ES-I3 (cell line): ENCODE measurements at regions not wholly inside any gene's neighbourhood (a gene's known extent, or its start where the extent isn't known, plus 50 kb on each side); places are given as distances from the start of the nearest gene placed in this dataset.
"Not testable (repeated sequence)": the region's sequence is repeated elsewhere in the genome, so short reads cannot be mapped to it uniquely, and the experiment has no call there.

Source experiments
- H3K36me3 ChIP-seq: 2 replicates; pipeline ENCODE4 v1.6.1; 2013; ENCODE audit warnings: mild to moderate bottlenecking, low read length, control low read depth, moderate library complexity; ENCODE audit not compliant: insufficient read depth
- H3K4me1 ChIP-seq: 2 replicates; pipeline ENCODE4 v1.6.1; 2013; ENCODE audit warnings: mild to moderate bottlenecking, control low read depth, low read length; ENCODE audit not compliant: insufficient read depth
- H3K9ac ChIP-seq: 2 replicates; pipeline ENCODE4 v1.6.1; 2013; ENCODE audit warnings: low read depth, mild to moderate bottlenecking, low read length, moderate library complexity
- H3K9me3 ChIP-seq: 2 replicates; pipeline ENCODE4 v1.6.1; 2013; ENCODE audit warnings: mild to moderate bottlenecking, low read length, moderate library complexity; ENCODE audit not compliant: control insufficient read depth, insufficient read depth

DNA sequence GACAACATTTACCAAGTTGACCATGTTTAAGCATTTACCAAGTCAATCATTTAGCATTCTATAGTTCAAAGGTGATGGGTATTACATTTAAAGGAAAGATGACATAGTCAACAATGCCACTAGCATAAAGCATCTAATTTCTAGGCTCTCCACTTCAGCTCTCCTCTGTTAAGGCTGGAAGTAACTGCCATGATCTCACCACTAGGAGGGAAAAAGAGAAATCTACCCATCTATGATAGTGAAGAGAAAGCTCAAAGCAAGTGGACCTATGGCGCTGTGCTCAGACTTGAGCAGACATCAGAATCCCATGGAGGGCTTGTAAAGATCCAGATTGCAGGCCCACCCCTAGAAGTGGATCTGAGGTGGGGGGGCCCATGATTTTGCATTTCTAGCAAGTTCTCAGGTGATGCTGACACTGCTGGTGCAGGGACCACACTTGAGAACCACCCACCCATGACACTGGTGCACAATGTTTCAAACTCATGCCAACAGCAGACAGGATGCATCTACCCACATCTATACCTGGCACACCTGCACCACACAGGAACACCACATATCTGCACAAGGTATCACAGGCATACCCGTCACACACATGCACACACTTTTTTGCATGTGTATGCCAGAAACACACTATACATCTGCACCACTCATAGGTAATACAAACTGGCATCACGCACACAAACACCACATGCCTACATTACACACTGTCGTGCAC is 392.9 kb upstream of the RUNX1 start:
- H3K9me3 ChIP-seq: no peaks in the 10 kb centered on the region
- H3K4me1 ChIP-seq: no peaks in the 10 kb centered on the region
- no peak overlapping the region for H3K9ac ChIP-seq
- no peaks in the 10 kb centered on the region for H3K36me3 ChIP-seq

DNA sequence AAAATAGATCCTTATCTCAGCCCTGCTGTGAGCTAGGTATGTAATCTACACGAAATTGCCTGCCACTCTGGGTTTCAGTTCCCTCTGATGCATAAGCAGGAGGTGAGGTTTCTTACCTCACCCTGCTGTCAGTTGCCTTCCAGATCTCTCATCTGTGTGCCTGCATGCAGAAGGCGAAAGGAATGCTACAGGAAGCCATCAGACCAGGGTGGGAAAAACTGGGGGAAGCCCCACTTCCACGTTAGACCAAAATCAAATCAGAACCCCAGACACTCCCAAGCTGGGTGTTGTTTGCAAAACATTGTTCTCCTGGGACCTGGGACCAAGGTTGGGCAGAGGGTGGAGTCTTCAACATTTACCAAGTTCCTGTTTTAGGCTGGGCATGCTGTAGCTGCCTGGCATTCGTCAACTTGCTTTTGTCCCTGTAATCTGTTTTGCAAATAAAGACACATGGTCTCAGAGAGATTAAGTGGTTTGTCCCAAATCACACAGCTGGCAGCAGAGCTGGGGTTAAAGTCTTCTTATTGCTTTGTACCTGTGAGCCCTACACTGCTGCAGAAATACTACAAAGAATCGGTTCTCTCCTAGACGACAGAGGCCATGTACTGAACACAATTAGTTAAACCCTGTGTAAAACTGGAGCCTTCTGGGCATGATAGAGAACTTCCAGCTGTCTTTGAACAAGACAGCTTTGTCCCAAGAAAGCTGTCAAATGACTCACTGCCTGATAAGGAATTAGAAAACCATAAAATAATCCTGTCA is 389.7 kb upstream of the RUNX1 start:
- Histone ChIP-seq H3K36me3 (no peaks in the 10 kb centered on the region), H3K9me3 (no peaks in the 10 kb centered on the region; the same call in 1 of the 2 replicates), H3K9ac (no peak overlapping the region), H3K4me1 (no peaks in the 10 kb centered on the region)

DNA sequence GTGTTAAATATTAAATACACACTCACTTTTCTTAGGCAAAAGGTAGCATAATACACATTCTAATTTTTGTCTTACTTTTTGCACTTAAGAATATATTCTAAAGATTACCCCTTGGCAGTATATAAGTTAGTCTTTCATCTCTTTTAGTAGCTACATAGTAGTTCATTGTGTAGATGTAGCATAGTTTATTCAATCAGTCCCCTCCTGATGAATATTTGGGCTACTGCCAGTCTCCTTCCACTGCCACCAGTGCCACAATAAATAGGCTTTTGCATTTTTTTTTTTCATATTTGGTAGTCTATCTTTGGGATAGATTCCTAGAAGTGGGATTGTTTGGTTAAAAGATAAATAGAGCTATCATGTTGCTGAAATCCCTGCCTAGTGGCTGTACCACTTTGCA is 388.8 kb upstream of the RUNX1 start:
- no peaks in the 10 kb centered on the region; the same call in 1 of the 2 replicates for H3K9me3 ChIP-seq
- no peaks in the 10 kb centered on the region for H3K4me1 ChIP-seq
- H3K36me3 ChIP-seq: no peaks in the 10 kb centered on the region
- H3K9ac ChIP-seq: no peak overlapping the region

DNA sequence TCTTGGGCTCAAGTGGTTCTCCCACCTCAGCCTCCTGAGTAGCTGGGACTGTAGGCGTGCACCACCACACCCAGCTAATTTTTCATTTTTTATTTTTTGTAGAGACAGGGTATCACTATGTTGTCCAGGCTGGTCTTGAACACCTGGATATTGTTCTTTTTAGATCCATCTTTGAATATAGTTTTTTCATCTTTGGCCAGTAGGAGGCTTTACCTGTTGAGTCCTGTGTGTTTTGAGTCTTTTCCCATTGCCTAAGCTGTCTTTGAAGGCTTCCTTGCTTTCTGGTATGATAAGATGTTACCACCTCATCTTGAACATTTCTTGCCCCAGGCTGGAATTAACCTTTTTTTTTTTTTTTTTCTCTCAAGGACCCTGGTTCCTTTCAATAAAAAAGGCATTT is 387.8 kb upstream of the RUNX1 start:
- Histone ChIP-seq H3K9ac (no peak overlapping the region), H3K4me1 (no peaks in the 10 kb centered on the region), H3K36me3 (no peaks in the 10 kb centered on the region), H3K9me3 (peaks cover 4% of the 10 kb centered on the region)

DNA sequence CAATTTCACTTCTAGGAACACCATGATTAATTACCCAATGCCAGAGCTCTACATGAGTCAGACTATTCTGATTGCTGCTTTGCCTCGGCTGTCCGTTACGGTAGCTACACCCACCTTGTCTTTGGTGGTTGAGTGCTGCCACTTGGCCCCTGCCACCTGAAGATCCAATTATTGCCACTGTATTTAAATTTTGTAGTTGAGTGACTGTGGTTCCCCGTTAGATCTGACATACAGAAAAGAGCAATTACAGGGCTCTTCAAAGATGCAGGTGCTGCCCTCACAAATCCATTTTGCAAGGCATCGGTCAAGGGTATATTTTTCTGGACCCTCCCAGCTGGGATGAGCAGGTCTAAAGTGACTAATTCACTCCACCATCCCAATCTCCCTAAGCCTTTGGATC is 383.5 kb upstream of the RUNX1 start:
- not testable (repeated sequence) for H3K4me1 ChIP-seq, H3K36me3 ChIP-seq, H3K9ac ChIP-seq, H3K9me3 ChIP-seq

DNA sequence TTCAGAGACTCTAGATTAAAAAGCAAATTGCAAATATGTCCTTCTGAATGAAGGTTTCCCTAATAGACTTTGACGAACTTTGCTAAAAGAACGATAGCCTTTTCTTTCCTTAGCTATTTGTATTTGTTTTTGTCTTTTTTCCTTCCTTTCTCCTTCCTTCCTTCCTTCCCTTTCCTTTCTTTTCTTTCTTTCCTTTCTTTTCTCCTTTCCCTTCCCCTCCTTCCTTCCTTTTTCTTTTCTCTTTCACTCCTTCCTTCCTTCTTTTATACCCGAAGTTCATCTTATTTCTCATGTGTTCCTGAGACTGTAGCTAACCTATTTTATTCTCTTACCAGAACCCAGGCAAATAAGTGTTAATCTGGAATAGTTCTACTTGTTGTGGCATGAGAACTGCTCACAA is 381.2 kb upstream of the RUNX1 start:
- Histone ChIP-seq H3K9ac (no peak overlapping the region), H3K4me1 (no peaks in the 10 kb centered on the region), H3K9me3 (peaks cover 9% of the 10 kb centered on the region)

DNA sequence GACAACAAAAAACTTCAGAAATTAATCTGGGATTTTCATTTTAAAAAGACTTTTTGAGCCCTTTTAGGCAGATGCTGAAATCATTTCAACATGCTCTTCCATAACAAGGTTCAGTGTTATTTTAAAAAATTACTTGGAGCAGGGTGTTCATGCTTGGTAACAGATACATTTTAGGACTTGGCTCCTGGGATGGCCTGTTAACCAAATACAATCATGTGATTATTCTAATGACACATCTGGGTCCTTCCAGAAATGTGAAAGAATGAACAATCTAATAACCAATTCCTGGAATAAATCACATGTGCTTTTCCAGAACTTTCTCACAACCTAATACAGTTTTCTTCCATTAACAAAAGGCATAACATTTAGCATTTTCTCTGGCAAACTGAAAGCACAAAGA is 379.8 kb upstream of the RUNX1 start:
- no peaks in the 10 kb centered on the region for H3K36me3 ChIP-seq
- no peak overlapping the region for H3K9ac ChIP-seq
- H3K9me3 ChIP-seq: peaks cover 9% of the 10 kb centered on the region
- H3K4me1 ChIP-seq: no peaks in the 10 kb centered on the region

More for the DNA sequence above, 381.2 kb upstream of the RUNX1 start:
- no peaks in the 10 kb centered on the region for H3K36me3 ChIP-seq

DNA sequence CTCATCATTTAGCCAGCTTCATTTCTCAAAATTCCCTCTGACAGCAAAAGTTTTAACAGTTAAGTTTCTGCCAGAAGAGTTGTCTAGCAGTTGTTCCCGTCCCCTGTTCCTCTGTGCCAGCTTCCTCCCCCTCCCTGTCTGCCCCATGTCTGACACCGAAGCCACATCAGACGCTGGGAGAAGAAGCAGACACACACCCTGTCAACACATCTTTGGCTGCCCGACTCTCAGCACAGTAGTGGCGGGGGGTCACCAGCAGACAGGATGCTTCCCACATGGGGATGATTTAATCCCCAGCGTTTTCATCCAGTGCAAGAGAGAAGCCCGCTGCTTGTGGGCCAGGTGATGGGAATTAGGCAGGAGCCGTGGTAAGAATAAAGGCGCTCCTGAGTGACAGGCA is 379.4 kb upstream of the RUNX1 start:
- Histone ChIP-seq H3K4me1 (no peaks in the 10 kb centered on the region), H3K9ac (no peak overlapping the region), H3K36me3 (no peaks in the 10 kb centered on the region), H3K9me3 (peaks cover 9% of the 10 kb centered on the region)

DNA sequence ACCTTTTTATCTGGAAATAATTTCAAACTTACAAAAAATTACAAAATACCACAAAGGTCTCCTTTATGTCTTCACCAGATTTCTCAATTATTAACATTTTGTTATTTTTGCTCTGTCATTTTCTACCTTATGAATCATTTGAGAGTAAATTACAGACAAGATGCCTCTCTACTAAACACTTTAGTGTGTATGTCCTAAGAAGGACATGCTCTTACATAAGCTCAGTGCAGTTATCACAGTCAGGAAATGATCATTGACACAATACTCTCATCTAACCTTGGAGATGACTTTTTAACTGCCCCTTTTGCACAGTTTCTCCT is 378.9 kb upstream of the RUNX1 start:
- no peaks in the 10 kb centered on the region for H3K4me1 ChIP-seq
- no peaks in the 10 kb centered on the region for H3K36me3 ChIP-seq
- H3K9ac ChIP-seq: no peak overlapping the region
- peaks cover 11% of the 10 kb centered on the region for H3K9me3 ChIP-seq

DNA sequence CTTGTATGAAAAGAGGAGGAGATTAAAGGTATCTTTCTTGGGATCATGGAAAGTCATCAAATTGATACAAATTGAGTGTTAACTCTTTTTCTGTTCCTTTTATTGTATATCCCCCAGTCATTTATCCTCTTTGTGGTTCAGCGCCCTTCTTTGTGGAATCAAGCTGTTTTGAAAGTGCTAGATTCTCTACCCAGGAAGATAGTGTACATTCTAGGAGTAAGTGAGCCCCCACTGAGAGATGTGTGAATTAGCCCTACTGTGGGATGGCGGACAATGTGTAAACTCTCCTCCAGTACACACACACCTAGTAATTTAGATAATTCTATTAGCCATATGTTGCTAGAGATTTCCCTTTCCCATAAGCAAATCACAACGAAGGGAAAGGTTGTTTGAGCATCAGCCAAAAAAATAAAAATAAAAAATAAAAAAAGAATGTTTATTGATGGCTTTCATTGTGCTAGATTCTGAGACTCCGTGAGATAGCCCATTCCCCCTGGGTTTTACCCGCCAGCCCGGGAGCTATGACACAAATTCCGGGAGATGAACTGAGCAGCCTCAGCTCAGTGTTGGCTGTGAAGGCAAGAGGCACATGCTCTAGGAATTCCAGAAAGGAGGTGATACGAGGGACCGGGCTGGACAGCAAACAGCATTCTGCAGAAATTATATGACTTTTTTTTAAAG is 378.4 kb upstream of the RUNX1 start:
- no peaks in the 10 kb centered on the region for H3K4me1 ChIP-seq
- peaks cover 14% of the 10 kb centered on the region for H3K9me3 ChIP-seq
- H3K9ac ChIP-seq: no peak overlapping the region
- H3K36me3 ChIP-seq: no peaks in the 10 kb centered on the region

DNA sequence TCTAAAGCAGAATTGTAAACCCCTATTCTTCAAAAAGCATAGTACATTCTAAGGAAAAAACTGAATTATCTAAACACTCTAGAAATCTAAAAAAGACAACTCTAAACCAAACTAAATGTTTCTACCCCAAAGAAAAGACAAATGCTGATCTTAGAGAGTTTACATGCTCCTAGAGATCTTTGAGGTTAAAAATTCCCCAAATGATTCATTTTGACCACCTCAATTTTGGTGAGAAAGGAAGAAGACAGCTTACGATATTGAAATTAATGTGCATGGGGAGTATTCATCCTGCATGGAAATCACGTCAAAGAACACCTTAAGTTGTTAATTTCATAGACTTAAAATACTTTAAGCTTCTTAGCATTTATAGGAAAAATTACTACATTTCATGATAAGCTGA is 377.8 kb upstream of the RUNX1 start:
- Histone ChIP-seq H3K36me3 (no peaks in the 10 kb centered on the region), H3K9ac (no peak overlapping the region), H3K9me3 (peaks cover 15% of the 10 kb centered on the region), H3K4me1 (no peaks in the 10 kb centered on the region)

DNA sequence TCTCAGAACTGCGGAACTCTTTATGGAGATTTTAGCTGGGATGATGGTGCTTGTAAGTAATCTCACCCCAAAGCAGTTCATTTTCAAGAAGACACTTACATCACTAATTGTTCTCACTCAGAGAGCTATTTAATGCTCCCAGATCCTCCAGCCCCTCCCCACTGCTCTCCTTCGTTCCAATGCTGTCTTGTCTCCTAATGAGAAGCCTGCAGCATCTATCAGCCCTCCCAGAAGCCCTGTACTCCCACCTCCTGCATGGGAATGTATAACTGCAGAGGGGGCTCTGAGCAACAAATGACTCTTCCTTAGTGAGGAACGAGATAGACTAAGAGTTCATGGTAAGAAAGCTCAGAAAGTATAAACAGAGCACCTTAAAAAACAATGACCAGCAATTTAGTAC is 377.4 kb upstream of the RUNX1 start:
- H3K4me1 ChIP-seq: no peaks in the 10 kb centered on the region
- no peaks in the 10 kb centered on the region for H3K36me3 ChIP-seq
- H3K9me3 ChIP-seq: peaks cover 13% of the 10 kb centered on the region
- H3K9ac ChIP-seq: no peak overlapping the region

DNA sequence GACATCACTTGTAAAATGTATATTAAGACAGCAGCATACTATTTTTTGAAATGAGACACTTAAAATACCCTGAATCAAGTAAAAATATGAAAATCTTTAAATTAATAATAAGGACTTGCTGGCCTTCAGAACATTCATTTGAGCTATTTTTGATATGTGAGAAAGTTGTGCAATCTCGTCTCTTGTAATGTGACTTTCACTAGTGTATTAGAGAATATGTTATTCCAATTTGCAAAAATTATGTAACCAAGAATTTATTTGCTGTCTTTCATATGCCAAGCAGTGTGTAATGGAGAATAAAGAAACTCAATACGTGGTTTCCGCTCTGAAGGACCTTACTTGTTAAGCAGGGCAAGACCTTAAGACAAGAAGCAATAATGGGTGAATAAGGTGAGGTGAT is 375.0 kb upstream of the RUNX1 start:
- Histone ChIP-seq H3K4me1 (no peaks in the 10 kb centered on the region), H3K9ac (no peak overlapping the region), H3K36me3 (no peaks in the 10 kb centered on the region), H3K9me3 (peaks cover 13% of the 10 kb centered on the region; the same call in 1 of the 2 replicates)

DNA sequence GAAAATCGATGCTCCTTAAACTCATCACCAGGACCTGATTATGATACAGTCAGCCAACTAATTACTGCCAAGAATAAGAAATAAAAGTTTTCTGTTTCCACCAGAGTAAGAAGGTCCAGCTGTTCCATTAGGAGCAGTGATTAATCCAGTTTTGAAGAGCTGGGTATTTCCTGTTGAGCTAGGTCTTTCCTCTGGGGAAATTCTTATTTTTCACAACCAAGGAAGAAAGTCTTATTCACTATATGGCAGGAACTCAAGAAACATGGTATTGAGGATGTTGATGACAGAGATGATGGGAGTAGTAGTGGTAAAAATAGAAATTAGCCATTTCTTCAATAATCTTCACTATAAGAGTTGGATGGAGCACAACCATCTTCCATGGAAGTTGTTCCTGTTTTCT is 374.6 kb upstream of the RUNX1 start:
- H3K36me3 ChIP-seq: no peaks in the 10 kb centered on the region
- no peak overlapping the region for H3K9ac ChIP-seq
- no peaks in the 10 kb centered on the region for H3K4me1 ChIP-seq
- peaks cover 13% of the 10 kb centered on the region; the same call in 1 of the 2 replicates for H3K9me3 ChIP-seq

DNA sequence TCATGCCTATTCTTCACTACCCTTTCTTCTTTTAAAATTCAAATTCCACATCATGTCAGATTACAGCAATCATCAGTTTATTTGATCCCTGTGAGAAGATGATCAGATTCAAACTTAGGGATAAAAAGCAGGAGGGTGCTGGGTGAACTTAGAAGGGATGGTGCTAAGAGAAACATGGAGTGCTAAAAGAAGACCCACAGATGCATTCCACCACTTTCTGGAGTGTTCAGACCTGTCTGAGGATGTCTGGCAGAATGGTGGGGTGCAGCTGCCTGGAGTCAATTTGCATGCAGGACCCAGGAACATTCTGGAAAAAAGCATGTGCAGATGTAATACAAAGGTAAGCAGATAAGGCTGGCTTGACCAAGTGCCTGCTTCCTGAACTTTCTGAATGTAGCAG is 372.9 kb upstream of the RUNX1 start:
- Histone ChIP-seq H3K9ac (no peak overlapping the region), H3K36me3 (no peaks in the 10 kb centered on the region), H3K4me1 (no peaks in the 10 kb centered on the region), H3K9me3 (peaks cover 13% of the 10 kb centered on the region; the same call in 1 of the 2 replicates)
